Heart left ventricle (tissue), 16 donors: ENCODE measurements at regions not wholly inside any gene's neighbourhood (a gene's known extent, or its start where the extent isn't known, plus 50 kb on each side); places are given as distances from the start of the nearest gene placed in this dataset.

Experiments
- ATAC-seq, 4 donors: fragments of 200-7000 bp; cut with Tn5 transposase; one replicate each; pipeline ENCODE4 v1.9.1; 2020 to 2022; ENCODE audit warnings: moderate library complexity in 4 of 4, mild to moderate bottlenecking in 3 of 4, moderate number of reproducible peaks in 1 of 4
- DNase-seq, 5 donors: peaks; one replicate each; pipeline ENCODE4 v3.0.0-alpha.2; 2020
- H3K27ac ChIP-seq, 12 donors: fragments of 200-600 bp; sonication (generic) in 4 of 12; one replicate each; pipeline versions ENCODE4 v1.5.0 to v1.8.0; 2016 to 2022; ENCODE audit warnings: mild to moderate bottlenecking in 2 of 12
- H3K27me3 ChIP-seq, 9 donors: fragments of 200-600 bp; sonication (generic) in 2 of 9; one replicate each; pipeline versions ENCODE4 v1.5.1 to v1.8.0; 2016 to 2022; ENCODE audit warnings: mild to moderate bottlenecking in 3 of 9
- H3K36me3 ChIP-seq, 9 donors: fragments of 200-600 bp; sonication (generic) in 2 of 9; one replicate each; pipeline versions ENCODE4 v1.5.0 to v1.8.0; 2018 to 2022; ENCODE audit warnings: mild to moderate bottlenecking in 2 of 9
- H3K4me1 ChIP-seq, 12 donors: fragments of 200-600 bp; sonication (generic) in 4 of 12; one replicate each; pipeline versions ENCODE4 v1.5.0 to v1.8.0; 2016 to 2022; ENCODE audit warnings: mild to moderate bottlenecking in 3 of 12
- H3K4me3 ChIP-seq, 12 donors: fragments of 200-600 bp; sonication (generic) in 4 of 12; one replicate each; pipeline versions ENCODE4 v1.5.0 to v1.8.0; 2017 to 2022; ENCODE audit warnings: mild to moderate bottlenecking in 9 of 12, moderate library complexity in 4 of 12
- H3K9me3 ChIP-seq, 12 donors: fragments of 200-600 bp; sonication (generic) in 4 of 12; one replicate each; pipeline versions ENCODE4 v1.5.0 to v1.8.0; 2016 to 2022; ENCODE audit warnings: mild to moderate bottlenecking in 1 of 12
- CTCF ChIP-seq, 12 donors: fragments of 200-600 bp; sonication (generic) in 4 of 12; IDR thresholded peaks; one replicate each; pipeline versions ENCODE4 v1.5.0 to v1.8.0; 2018 to 2022; ENCODE audit warnings: antibody characterized with exemption in 12 of 12, mild to moderate bottlenecking in 5 of 12
- POLR2A ChIP-seq, 2 donors: fragments of 450-650 bp; IDR thresholded peaks; one replicate each; pipeline ENCODE4 v1.6.1; 2017; ENCODE audit warnings: antibody characterized with exemption in 2 of 2, mild to moderate bottlenecking in 2 of 2, moderate library complexity in 2 of 2
- WGBS, 4 donors: extraction: QIAGEN DNeasy Blood & Tissue Kit in 2 of 4; methylation state at CpG; one replicate each; pipeline versions ENCODE4 v1.1.5 to v1.1.7; 2013 to 2018; 5-methylcytosine and 5-hydroxymethylcytosine counted together
- intact Hi-C, 10 donors: fragments of 100-400 bp; cut with DNase I; formaldehyde crosslinking; loops; one replicate each; pipeline versions ENCODE4 v1.11.1 to v1.14.2; 2022
- donor health status: ischemic (EF 13 %, LVEDD 7.1; RV severe dilation, severe dysfunction).
- donor health status: healthy with polysubstance abuse.
- donor health status: DM: no; HTN: yes; CAD: no.
- donor health status: DM: no; HTN: no; CAD: no.
- donor health status: ischemic (EF 25% LVEDD 6.9; RV normal size, moderate dysfunction).
- donor health status: ischemic (EF 25% LVEDD 5.7; RV mildly dilated, moderate dysfunction).
- donor health status: healthy.
- donor health status: DM: yes; HTN: yes; CAD: no.
- donor health status: ischemic (EF 35%, LVEDD 5.7; RV mildly dilated, moderate dysfunction).
- donor health status: nonischemic (EF 11% LVEDD 7.7; RV severe dilation, severe dysfunction).
- donor health status: DM: yes; HTN: yes; CAD: no.
- donor health status: PGD.
- donor health status: ischemic (EF 29% LVEDD 5.4; RV normal size, mild dysfunction).
- donor health status: nonischemic (EF 23%, LVEDD 6.1; RV moderate dilation, normal function).

- H3K4me3 ChIP-seq = no peak overlapping the region
- intact Hi-C loops = no loop called here
- no peaks in the 10 kb centered on the region for H3K36me3 ChIP-seq
- ATAC-seq = no peak
- no peak for TF ChIP-seq POLR2A (IDR thresholded peaks at IDR 0.05)
- no peak for TF ChIP-seq CTCF (IDR thresholded peaks at IDR 0.05)
- H3K27ac ChIP-seq = no peak overlapping the region
- WGBS, 4 donors = 82 to 90% (median 86%) methylated on average over 2 of the region's 2 CpGs
- peaks cover 0 to 3% (median 0%) of the 10 kb centered on the region in 12 donors for H3K9me3 ChIP-seq
- DNase-seq = no peak
- no peaks in the 10 kb centered on the region for H3K4me1 ChIP-seq
- H3K27me3 ChIP-seq = no peaks in the 10 kb centered on the region
These were observed 209.0 kb upstream of the ATXN7L3B start for GRCh38 chr12:74328623-74329022.

- Histone ChIP-seq H3K4me1 (no peaks in the 10 kb centered on the region), H3K36me3 (no peaks in the 10 kb centered on the region), H3K4me3 (no peak overlapping the region), H3K27me3 (no peaks in the 10 kb centered on the region), H3K9me3 (peaks cover 0 to 3% (median 0%) of the 10 kb centered on the region in 12 donors), H3K27ac (no peak overlapping the region)
- DNase-seq (no peak), ATAC-seq (no peak)
- no peak for TF ChIP-seq POLR2A (IDR thresholded peaks at IDR 0.05)
- TF ChIP-seq CTCF (IDR thresholded peaks at IDR 0.05) = no peak
- intact Hi-C loops = no loop called here
These were observed 202.9 kb upstream of the ATXN7L3B start for GRCh38 chr12:74334780-74335179.

GRCh38 chr12:74337951-74338350 lies 199.7 kb upstream of the ATXN7L3B start:
- Histone ChIP-seq H3K9me3 (no peaks in the 10 kb centered on the region), H3K4me1 (no peaks in the 10 kb centered on the region), H3K36me3 (no peaks in the 10 kb centered on the region), H3K4me3 (no peak overlapping the region), H3K27me3 (no peaks in the 10 kb centered on the region), H3K27ac (no peak overlapping the region)
- DNase-seq (no peak), ATAC-seq (no peak)
- WGBS, 4 donors = 0 to 48% (median 42%) methylated on average over 1 of the region's 1 CpG
- intact Hi-C loops = no loop called here
- TF ChIP-seq POLR2A (IDR thresholded peaks at IDR 0.05) (no peak), CTCF (IDR thresholded peaks at IDR 0.05) (no peak)

- WGBS, 4 donors = 46 to 60% (median 51%) methylated on average over 2 of the region's 2 CpGs
- TF ChIP-seq POLR2A (IDR thresholded peaks at IDR 0.05) = no peak
- TF ChIP-seq CTCF (IDR thresholded peaks at IDR 0.05) = no peak
- intact Hi-C loops = no loop called here
These were observed 198.4 kb upstream of the ATXN7L3B start for GRCh38 chr12:74339211-74339610.

More at GRCh38 chr12:74339211-74339610, 198.4 kb upstream of the ATXN7L3B start:
- Histone ChIP-seq H3K27ac (no peak overlapping the region), H3K4me3 (no peak overlapping the region), H3K4me1 (no peaks in the 10 kb centered on the region), H3K36me3 (no peaks in the 10 kb centered on the region), H3K9me3 (no peaks in the 10 kb centered on the region), H3K27me3 (no peaks in the 10 kb centered on the region)
- ATAC-seq (no peak), DNase-seq (no peak)
